ENCODE measurements at regions not wholly inside any gene's neighbourhood (a gene's known extent, or its start where the extent isn't known, plus 50 kb on each side); places are given as distances from the start of the nearest gene placed in this dataset.

DNA sequence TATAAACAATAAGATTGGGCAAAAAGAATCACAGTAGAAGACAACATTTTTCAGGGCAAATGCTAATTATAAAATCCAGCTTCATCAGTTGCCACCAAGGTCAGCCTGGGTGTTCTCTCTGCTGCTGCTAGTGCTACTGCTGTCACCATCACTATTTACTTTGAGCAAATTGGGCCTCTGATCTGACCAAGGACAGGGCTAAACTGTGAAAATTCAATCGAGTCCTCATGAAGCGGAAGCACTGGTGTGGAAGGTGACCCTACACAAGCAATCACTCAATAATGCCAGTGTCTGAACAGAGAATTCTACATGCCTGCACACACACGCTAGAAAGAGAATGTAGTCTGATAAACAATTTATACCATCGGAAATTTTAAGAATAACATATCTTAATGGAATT lies 122.9 kb upstream of the TTC29 start:
- H3K9me3 Mint-ChIP-seq = peaks cover 33% of the 10 kb centered on the region
- no peak overlapping the region for H3K27ac Mint-ChIP-seq
- no peak overlapping the region for H3K4me3 Mint-ChIP-seq
- TF ChIP-seq, protein P1, sequence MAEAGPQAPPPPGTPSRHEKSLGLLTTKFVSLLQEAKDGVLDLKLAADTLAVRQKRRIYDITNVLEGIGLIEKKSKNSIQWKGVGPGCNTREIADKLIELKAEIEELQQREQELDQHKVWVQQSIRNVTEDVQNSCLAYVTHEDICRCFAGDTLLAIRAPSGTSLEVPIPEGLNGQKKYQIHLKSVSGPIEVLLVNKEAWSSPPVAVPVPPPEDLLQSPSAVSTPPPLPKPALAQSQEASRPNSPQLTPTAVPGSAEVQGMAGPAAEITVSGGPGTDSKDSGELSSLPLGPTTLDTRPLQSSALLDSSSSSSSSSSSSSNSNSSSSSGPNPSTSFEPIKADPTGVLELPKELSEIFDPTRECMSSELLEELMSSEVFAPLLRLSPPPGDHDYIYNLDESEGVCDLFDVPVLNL (CRISPR knock-in tag; IDR thresholded peaks at IDR 0.05; ENCODE audit: borderline replicate concordance, low read depth) = no peak
- TF ChIP-seq, protein P2, sequence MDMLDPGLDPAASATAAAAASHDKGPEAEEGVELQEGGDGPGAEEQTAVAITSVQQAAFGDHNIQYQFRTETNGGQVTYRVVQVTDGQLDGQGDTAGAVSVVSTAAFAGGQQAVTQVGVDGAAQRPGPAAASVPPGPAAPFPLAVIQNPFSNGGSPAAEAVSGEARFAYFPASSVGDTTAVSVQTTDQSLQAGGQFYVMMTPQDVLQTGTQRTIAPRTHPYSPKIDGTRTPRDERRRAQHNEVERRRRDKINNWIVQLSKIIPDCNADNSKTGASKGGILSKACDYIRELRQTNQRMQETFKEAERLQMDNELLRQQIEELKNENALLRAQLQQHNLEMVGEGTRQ (CRISPR knock-in tag; IDR thresholded peaks at IDR 0.05) = no peak
- TF ChIP-seq, protein P3, sequence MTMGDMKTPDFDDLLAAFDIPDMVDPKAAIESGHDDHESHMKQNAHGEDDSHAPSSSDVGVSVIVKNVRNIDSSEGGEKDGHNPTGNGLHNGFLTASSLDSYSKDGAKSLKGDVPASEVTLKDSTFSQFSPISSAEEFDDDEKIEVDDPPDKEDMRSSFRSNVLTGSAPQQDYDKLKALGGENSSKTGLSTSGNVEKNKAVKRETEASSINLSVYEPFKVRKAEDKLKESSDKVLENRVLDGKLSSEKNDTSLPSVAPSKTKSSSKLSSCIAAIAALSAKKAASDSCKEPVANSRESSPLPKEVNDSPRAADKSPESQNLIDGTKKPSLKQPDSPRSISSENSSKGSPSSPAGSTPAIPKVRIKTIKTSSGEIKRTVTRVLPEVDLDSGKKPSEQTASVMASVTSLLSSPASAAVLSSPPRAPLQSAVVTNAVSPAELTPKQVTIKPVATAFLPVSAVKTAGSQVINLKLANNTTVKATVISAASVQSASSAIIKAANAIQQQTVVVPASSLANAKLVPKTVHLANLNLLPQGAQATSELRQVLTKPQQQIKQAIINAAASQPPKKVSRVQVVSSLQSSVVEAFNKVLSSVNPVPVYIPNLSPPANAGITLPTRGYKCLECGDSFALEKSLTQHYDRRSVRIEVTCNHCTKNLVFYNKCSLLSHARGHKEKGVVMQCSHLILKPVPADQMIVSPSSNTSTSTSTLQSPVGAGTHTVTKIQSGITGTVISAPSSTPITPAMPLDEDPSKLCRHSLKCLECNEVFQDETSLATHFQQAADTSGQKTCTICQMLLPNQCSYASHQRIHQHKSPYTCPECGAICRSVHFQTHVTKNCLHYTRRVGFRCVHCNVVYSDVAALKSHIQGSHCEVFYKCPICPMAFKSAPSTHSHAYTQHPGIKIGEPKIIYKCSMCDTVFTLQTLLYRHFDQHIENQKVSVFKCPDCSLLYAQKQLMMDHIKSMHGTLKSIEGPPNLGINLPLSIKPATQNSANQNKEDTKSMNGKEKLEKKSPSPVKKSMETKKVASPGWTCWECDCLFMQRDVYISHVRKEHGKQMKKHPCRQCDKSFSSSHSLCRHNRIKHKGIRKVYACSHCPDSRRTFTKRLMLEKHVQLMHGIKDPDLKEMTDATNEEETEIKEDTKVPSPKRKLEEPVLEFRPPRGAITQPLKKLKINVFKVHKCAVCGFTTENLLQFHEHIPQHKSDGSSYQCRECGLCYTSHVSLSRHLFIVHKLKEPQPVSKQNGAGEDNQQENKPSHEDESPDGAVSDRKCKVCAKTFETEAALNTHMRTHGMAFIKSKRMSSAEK (CRISPR knock-in tag; IDR thresholded peaks at IDR 0.05; ENCODE audit: borderline replicate concordance) = no peak
- TF ChIP-seq, protein P4, sequence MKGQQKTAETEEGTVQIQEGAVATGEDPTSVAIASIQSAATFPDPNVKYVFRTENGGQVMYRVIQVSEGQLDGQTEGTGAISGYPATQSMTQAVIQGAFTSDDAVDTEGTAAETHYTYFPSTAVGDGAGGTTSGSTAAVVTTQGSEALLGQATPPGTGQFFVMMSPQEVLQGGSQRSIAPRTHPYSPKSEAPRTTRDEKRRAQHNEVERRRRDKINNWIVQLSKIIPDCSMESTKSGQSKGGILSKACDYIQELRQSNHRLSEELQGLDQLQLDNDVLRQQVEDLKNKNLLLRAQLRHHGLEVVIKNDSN (CRISPR knock-in tag; IDR thresholded peaks at IDR 0.05) = no peak
- TF ChIP-seq, protein P5, sequence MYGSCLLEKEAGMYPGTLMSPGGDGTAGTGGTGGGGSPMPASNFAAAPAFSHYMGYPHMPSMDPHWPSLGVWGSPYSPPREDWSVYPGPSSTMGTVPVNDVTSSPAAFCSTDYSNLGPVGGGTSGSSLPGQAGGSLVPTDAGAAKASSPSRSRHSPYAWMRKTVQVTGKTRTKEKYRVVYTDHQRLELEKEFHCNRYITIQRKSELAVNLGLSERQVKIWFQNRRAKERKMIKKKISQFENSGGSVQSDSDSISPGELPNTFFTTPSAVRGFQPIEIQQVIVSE (CRISPR knock-in tag; IDR thresholded peaks at IDR 0.05; ENCODE audit: borderline replicate concordance) = no peak
- peaks cover 34% of the 10 kb centered on the region for H3K27me3 Mint-ChIP-seq (ENCODE audit: low read depth)
- H3K4me1 Mint-ChIP-seq = no peaks in the 10 kb centered on the region
- ATAC-seq (no peak), DNase-seq (ENCODE audit: low spot score) (no peak)
- H3K36me3 Mint-ChIP-seq = peaks cover 18% of the 10 kb centered on the region
- ChIA-PET CTCF (no interaction called here), POLR2A (interaction anchor here (0.6 kb wide), 1 partner anchor 531 kb away, joined by 3 read pairs; no protein-coding TSS in a partner anchor)

DNA sequence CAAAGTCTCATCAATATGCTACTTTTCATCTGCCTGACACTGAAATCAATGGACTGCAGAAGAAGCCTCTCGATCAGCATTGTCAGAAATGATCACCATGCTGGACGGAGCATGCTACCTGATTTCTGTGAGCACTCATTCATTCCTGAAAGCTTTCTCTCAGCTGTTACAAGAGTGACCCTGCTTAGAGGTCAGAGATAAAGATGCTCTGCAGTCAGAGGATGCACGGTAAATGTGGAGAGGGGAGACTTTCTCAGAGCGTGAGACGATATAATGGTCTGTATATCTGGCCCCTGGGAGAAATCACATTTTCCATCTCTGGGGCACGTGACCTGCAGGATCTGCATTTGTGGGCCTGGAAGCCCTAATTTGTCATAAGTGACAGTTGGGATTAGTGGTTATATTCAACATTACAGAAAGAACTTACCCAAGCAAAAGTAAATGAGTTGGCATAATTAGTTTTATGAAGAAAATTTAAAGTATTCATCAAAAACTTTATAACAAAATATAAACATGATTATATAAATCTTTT lies 125.6 kb upstream of the TTC29 start:
- Mint-ChIP-seq H3K36me3 (peaks cover 22% of the 10 kb centered on the region), H3K27me3 (ENCODE audit: low read depth) (peaks cover 48% of the 10 kb centered on the region), H3K27ac (no peak overlapping the region), H3K9me3 (peaks cover 40% of the 10 kb centered on the region), H3K4me3 (no peak overlapping the region), H3K4me1 (no peaks in the 10 kb centered on the region)
- DNase-seq (ENCODE audit: low spot score) = no peak
- ChIA-PET POLR2A (no interaction called here), CTCF (no interaction called here)
- TF ChIP-seq, protein P4 (CRISPR knock-in tag; IDR thresholded peaks at IDR 0.05) = no peak
- no peak for TF ChIP-seq ZNF138 (CRISPR knock-in tag; conservative IDR thresholded peaks at IDR 0.05)
- ATAC-seq = no peak

DNA sequence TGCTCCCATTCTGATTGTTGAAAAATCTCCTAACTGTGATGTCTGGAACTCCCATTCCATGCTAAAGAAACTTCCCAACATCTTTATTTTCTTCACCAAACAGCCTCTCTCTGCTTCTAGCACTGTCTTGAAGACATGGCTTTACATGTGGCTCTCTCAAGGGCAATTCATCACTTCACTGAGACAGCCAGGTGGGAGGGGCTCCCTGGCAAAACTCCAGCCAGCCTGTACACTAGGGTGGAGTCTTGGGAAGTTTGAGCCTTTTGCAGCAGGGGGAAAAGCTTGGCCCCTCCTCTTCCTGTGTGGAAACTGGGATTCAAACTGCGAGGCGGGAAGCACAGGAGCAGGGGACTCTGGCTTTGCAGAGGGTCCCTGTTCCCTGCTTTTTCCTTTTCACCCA lies 130.5 kb upstream of the TTC29 start:
- H3K4me1 Mint-ChIP-seq = peaks cover 29% of the 10 kb centered on the region
- ChIA-PET CTCF (interaction anchor here (0.8 kb wide), 1 partner anchor 21 kb away, joined by 3 read pairs; no protein-coding TSS in a partner anchor), POLR2A (no interaction called here)
- peaks cover 39% of the 10 kb centered on the region for H3K9me3 Mint-ChIP-seq
- H3K27ac Mint-ChIP-seq = no peak overlapping the region
- ATAC-seq (peak; percentile 61), DNase-seq (ENCODE audit: low spot score) (no peak)
- H3K36me3 Mint-ChIP-seq = peaks cover 18% of the 10 kb centered on the region
- H3K4me3 Mint-ChIP-seq = no peak overlapping the region
- H3K27me3 Mint-ChIP-seq (ENCODE audit: low read depth) = peaks cover 36% of the 10 kb centered on the region
- TF ChIP-seq SMAD4 (CRISPR knock-in tag; IDR thresholded peaks at IDR 0.05) = no peak
- TF ChIP-seq, protein P4 (CRISPR knock-in tag; IDR thresholded peaks at IDR 0.05) = no peak
- TF ChIP-seq ZBTB21 (CRISPR knock-in tag; IDR thresholded peaks at IDR 0.05; ENCODE audit: borderline replicate concordance) = no peak
- no peak for TF ChIP-seq ZNF263 (CRISPR knock-in tag; IDR thresholded peaks at IDR 0.05; ENCODE audit: low read depth)
- TF ChIP-seq, protein P6, sequence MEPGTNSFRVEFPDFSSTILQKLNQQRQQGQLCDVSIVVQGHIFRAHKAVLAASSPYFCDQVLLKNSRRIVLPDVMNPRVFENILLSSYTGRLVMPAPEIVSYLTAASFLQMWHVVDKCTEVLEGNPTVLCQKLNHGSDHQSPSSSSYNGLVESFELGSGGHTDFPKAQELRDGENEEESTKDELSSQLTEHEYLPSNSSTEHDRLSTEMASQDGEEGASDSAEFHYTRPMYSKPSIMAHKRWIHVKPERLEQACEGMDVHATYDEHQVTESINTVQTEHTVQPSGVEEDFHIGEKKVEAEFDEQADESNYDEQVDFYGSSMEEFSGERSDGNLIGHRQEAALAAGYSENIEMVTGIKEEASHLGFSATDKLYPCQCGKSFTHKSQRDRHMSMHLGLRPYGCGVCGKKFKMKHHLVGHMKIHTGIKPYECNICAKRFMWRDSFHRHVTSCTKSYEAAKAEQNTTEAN (CRISPR knock-in tag; IDR thresholded peaks at IDR 0.05) = no peak
- TF ChIP-seq SP1 (CRISPR knock-in tag; conservative IDR thresholded peaks at IDR 0.05) = no peak
- TF ChIP-seq, protein P7, sequence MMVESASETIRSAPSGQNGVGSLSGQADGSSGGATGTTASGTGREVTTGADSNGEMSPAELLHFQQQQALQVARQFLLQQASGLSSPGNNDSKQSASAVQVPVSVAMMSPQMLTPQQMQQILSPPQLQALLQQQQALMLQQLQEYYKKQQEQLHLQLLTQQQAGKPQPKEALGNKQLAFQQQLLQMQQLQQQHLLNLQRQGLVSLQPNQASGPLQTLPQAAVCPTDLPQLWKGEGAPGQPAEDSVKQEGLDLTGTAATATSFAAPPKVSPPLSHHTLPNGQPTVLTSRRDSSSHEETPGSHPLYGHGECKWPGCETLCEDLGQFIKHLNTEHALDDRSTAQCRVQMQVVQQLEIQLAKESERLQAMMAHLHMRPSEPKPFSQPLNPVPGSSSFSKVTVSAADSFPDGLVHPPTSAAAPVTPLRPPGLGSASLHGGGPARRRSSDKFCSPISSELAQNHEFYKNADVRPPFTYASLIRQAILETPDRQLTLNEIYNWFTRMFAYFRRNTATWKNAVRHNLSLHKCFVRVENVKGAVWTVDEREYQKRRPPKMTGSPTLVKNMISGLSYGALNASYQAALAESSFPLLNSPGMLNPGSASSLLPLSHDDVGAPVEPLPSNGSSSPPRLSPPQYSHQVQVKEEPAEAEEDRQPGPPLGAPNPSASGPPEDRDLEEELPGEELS (CRISPR knock-in tag; IDR thresholded peaks at IDR 0.05) = no peak
- TF ChIP-seq, protein P8, sequence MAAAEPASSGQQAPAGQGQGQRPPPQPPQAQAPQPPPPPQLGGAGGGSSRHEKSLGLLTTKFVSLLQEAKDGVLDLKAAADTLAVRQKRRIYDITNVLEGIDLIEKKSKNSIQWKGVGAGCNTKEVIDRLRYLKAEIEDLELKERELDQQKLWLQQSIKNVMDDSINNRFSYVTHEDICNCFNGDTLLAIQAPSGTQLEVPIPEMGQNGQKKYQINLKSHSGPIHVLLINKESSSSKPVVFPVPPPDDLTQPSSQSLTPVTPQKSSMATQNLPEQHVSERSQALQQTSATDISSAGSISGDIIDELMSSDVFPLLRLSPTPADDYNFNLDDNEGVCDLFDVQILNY (CRISPR knock-in tag; IDR thresholded peaks at IDR 0.05) = no peak

All from WTC11 (cell line).